K562 (cell line): ENCODE measurements at regions not wholly inside any gene's neighbourhood (a gene's known extent, or its start where the extent isn't known, plus 50 kb on each side); places are given as distances from the start of the nearest gene placed in this dataset.

Source experiments
- ATAC-seq: fragments of 200-7000 bp; cut with Tn5 transposase; 3 replicates; pipeline ENCODE4 v1.9.1; 2020; ENCODE audit warnings: moderate library complexity
- BruUV-seq: library from RNA; stranded (reverse); fragments of 400-500 nt; replicated peaks from 2 replicates; lab custom pipeline; 2021; lab: Mats Ljungman, UMichigan
- CTCF ChIA-PET: fragments of 300-600 bp; formaldehyde crosslinking; extraction: SDS; loops from one replicate; lab custom pipeline; 2021; ENCODE audit warnings: low intra/inter-chr PET ratio; lab: Yijun Ruan, JAX
- POLR2A ChIA-PET: fragments of 300-600, 350-650 bp; sonication (Branson Sonifier 250); formaldehyde crosslinking; extraction: SDS; loops from one replicate; lab custom pipeline; 2021; ENCODE audit warnings: antibody characterized with exemption, inconsistent platforms; lab: Yijun Ruan, JAX
- DNase-seq, 4 experiments: peaks; one replicate each; pipeline versions ENCODE4 v3.0.0 to v3.0.0-alpha.2; 2011 to 2018; ENCODE audit warnings: low spot score in 3 of 4, mixed read lengths in 3 of 4; ENCODE audit errors: extremely low read depth in 1 of 4
- FAIRE-seq: peaks from 2 replicates; lab custom pipeline; 2011; peaks lifted over from hg19 to GRCh38; lab: Jason Lieb, UNC
- H2AFZ ChIP-seq: 2 replicates; pipeline ENCODE4 v1.6.0; 2011; ENCODE audit warnings: low read depth, low read length, control low read depth, inconsistent platforms
- H3K27ac ChIP-seq: fragments of 200-600 bp; 3 replicates; pipeline ENCODE4 v1.8.0; 2011; ENCODE audit warnings: low read depth, mild to moderate bottlenecking, control low read depth, inconsistent platforms, low read length, moderate library complexity, mixed read lengths; ENCODE audit errors: extremely low read depth
- H3K27me3 ChIP-seq, 2 experiments: fragments of 300-600 bp in 1 of 2; 2 replicates in 1 of 2; 3 replicates in 1 of 2; pipeline versions ENCODE4 v1.6.0 to v1.8.0; 2011; ENCODE audit warnings: inconsistent platforms in 2 of 2, low read length in 2 of 2, mild to moderate bottlenecking in 1 of 2, mixed read lengths in 1 of 2, moderate library complexity in 1 of 2; ENCODE audit not compliant: control insufficient read depth in 2 of 2, insufficient read depth in 2 of 2
- H3K36me3 ChIP-seq: fragments of 300-600 bp; 3 replicates; pipeline ENCODE4 v1.8.0; 2011; ENCODE audit warnings: mild to moderate bottlenecking, low read length, inconsistent platforms; ENCODE audit not compliant: control insufficient read depth, insufficient read depth
- H3K4me1 ChIP-seq, 2 experiments: fragments of 200-600 bp in 1 of 2; replicated peaks in 1 of 2; 2 replicates in 1 of 2; 3 replicates in 1 of 2; pipeline versions ENCODE4 v1.5.1 to v1.8.0; 2011; ENCODE audit warnings: inconsistent platforms in 2 of 2, low read length in 2 of 2, mild to moderate bottlenecking in 1 of 2, mixed read lengths in 1 of 2, moderate library complexity in 1 of 2; ENCODE audit not compliant: control insufficient read depth in 2 of 2, insufficient read depth in 2 of 2
- H3K4me2 ChIP-seq: 2 replicates; pipeline ENCODE4 v1.6.1; 2011; ENCODE audit warnings: low read length, control low read depth, inconsistent platforms, mixed read lengths; ENCODE audit not compliant: insufficient read depth
- H3K4me3 ChIP-seq: fragments of 200-600 bp; sonication (generic), shearing (Covaris generic); 2 replicates; pipeline ENCODE4 v1.5.1; 2016; ENCODE audit warnings: control low read depth, inconsistent platforms
- H3K79me2 ChIP-seq: fragments of 200-600 bp; 3 replicates; pipeline ENCODE4 v1.8.0; 2011; ENCODE audit warnings: low read length, inconsistent platforms; ENCODE audit not compliant: control insufficient read depth, insufficient read depth
- H3K9ac ChIP-seq, 2 experiments: 2 replicates each; pipeline versions ENCODE4 v1.6.0 to v1.6.1; 2011; ENCODE audit warnings: low read depth in 2 of 2, low read length in 2 of 2, control low read depth in 1 of 2, inconsistent platforms in 1 of 2, mild to moderate bottlenecking in 1 of 2, mixed read lengths in 1 of 2; ENCODE audit not compliant: insufficient read depth in 1 of 2
- H3K9me1 ChIP-seq: one replicate; pipeline ENCODE4 v1.6.0; 2011; ENCODE audit warnings: inconsistent platforms, mild to moderate bottlenecking, low read length, moderate library complexity; ENCODE audit not compliant: control insufficient read depth, insufficient read depth
- H3K9me3 ChIP-seq: replicated peaks from 2 replicates; pipeline ENCODE4 v1.5.1; 2011; ENCODE audit warnings: low read depth, low read length, inconsistent platforms; ENCODE audit not compliant: control insufficient read depth, insufficient read depth
- H4K20me1 ChIP-seq: replicated peaks from 2 replicates; pipeline ENCODE4 v1.6.1; 2011; ENCODE audit warnings: low read length, inconsistent platforms, mixed read lengths; ENCODE audit not compliant: control insufficient read depth, insufficient read depth
- CBX3 ChIP-seq, 2 experiments: IDR thresholded peaks; 1 replicate in 1 of 2; 2 replicates in 1 of 2; pipeline ENCODE4 v1.6.1; 2012; ENCODE audit warnings: inconsistent platforms in 2 of 2, low read length in 2 of 2, borderline replicate concordance in 1 of 2, control low read depth in 1 of 2
- CHD4 ChIP-seq: fragments of 200-600 bp; sonication (generic); IDR thresholded peaks from 3 replicates; pipeline ENCODE4 v1.6.1; 2012; ENCODE audit warnings: low read depth, mild to moderate bottlenecking, mixed read lengths, low read length, inconsistent platforms; ENCODE audit not compliant: insufficient read depth, insufficient replicate concordance, poor library complexity, severe bottlenecking
- NFE2 ChIP-seq: IDR thresholded peaks from 2 replicates; pipeline ENCODE4 v1.6.1; 2014; ENCODE audit warnings: antibody characterized with exemption, low read depth
- RBM25 ChIP-seq: fragments of 200-400 bp; formaldehyde crosslinking; IDR thresholded peaks from 2 replicates; pipeline ENCODE4 v1.6.1; 2018; ENCODE audit warnings: low read length, low read depth, moderate library complexity; ENCODE audit not compliant: severe bottlenecking
- SIN3A ChIP-seq, 2 experiments: fragments of 150-350 bp in 1 of 2; IDR thresholded peaks; 2 replicates each; pipeline ENCODE4 v1.6.1; 2011 to 2016; ENCODE audit warnings: borderline replicate concordance in 2 of 2, low read depth in 2 of 2, low read length in 2 of 2, mild to moderate bottlenecking in 2 of 2, moderate library complexity in 2 of 2; ENCODE audit not compliant: control insufficient read depth in 1 of 2
- SLC30A9 ChIP-seq: fragments of 250-450 bp; sonication (Bioruptor Pico); IDR thresholded peaks from 2 replicates; pipeline ENCODE4 v1.8.0; 2022; ENCODE audit warnings: mild to moderate bottlenecking, moderate library complexity
- WGBS: fragments of 100-300 bp; shearing (Covaris generic); methylation state at CpG from one replicate; pipeline ENCODE4 v1.1.6; 2016; ENCODE audit warnings: low coverage, mixed read lengths; ENCODE audit not compliant: insufficient coverage; ENCODE audit errors: missing lambda C conversion rate; 5-methylcytosine and 5-hydroxymethylcytosine counted together
- in situ Hi-C: fragments of 300-500 bp; cut with MboI; formaldehyde crosslinking; loops from 4 replicates; pipeline ENCODE4 v1.15.0; 2018; ENCODE audit warnings: inconsistent platforms, mixed read lengths
- intact Hi-C: fragments of 100-400 bp; cut with micrococcal nuclease; formaldehyde crosslinking; loops from 2 replicates; pipeline ENCODE4 v1.14.2; 2022

- WGBS, result 0% methylated on average over 7 of the region's 9 CpGs
- Histone ChIP-seq H3K9me3 (no peaks in the 10 kb centered on the region), H3K9me1 (no peaks in the 10 kb centered on the region), H3K27me3 (no peaks in the 10 kb centered on the region), H3K4me2 (no peak overlapping the region), H3K79me2 (no peaks in the 10 kb centered on the region), H3K4me1 (no peaks in the 10 kb centered on the region), H2AFZ (no peak overlapping the region), H3K4me3 (no peak overlapping the region), H3K36me3 (no peaks in the 10 kb centered on the region), H3K27ac (no peak overlapping the region), H4K20me1 (no peaks in the 10 kb centered on the region), H3K9ac (no peak overlapping the region)
- ATAC-seq (no peak), DNase-seq (no peak), FAIRE-seq (no peak)
- CTCF ChIA-PET, result no interaction called here
- no TSS peak for BruUV-seq
- POLR2A ChIA-PET, result no interaction called here
- intact Hi-C loops, result no loop called here
- in situ Hi-C loops, result no loop called here
- no peak for TF ChIP-seq CBX3 (IDR thresholded peaks at IDR 0.05; ENCODE audit: borderline replicate concordance in 1 of 2, low read length in 2 of 2)
- no peak for TF ChIP-seq SIN3A (IDR thresholded peaks at IDR 0.05; ENCODE audit: borderline replicate concordance in 2 of 2, control insufficient read depth in 1 of 2, low read depth in 2 of 2, low read length in 2 of 2)
- no peak for TF ChIP-seq CHD4
- TF ChIP-seq NFE2, result no peak
Measured at GRCh38 chr10:10432296-10433035, 585.2 kb upstream of the CELF2 start.

- intact Hi-C loops (no loop called here), in situ Hi-C loops (no loop called here)
- CTCF ChIA-PET, result no interaction called here
- no peak overlapping the region for H2AFZ ChIP-seq
- FAIRE-seq (no peak), DNase-seq (no peak), ATAC-seq (no peak)
- WGBS, result 1% methylated on average over 4 of the region's 4 CpGs
- no TSS peak for BruUV-seq
- no peak overlapping the region for H3K4me3 ChIP-seq
- no peaks in the 10 kb centered on the region for H4K20me1 ChIP-seq
- TF ChIP-seq RBM25 (peak; percentile 31), SLC30A9 (CRISPR knock-in tag) (no peak)
- H3K9ac ChIP-seq, result no peak overlapping the region
- H3K9me3 ChIP-seq, result no peaks in the 10 kb centered on the region
- H3K36me3 ChIP-seq, result no peaks in the 10 kb centered on the region
- H3K27ac ChIP-seq, result no peak overlapping the region
- H3K9me1 ChIP-seq, result no peaks in the 10 kb centered on the region
- POLR2A ChIA-PET, result no interaction called here
- no peaks in the 10 kb centered on the region for H3K27me3 ChIP-seq
- no peaks in the 10 kb centered on the region for H3K79me2 ChIP-seq
- H3K4me2 ChIP-seq, result no peak overlapping the region
- no peaks in the 10 kb centered on the region for H3K4me1 ChIP-seq
Measured at GRCh38 chr10:10434312-10434711, 583.4 kb upstream of the CELF2 start.
